ENCODE measurements at regions not wholly inside any gene's neighbourhood (a gene's known extent, or its start where the extent isn't known, plus 50 kb on each side); places are given as distances from the start of the nearest gene placed in this dataset.

DNA sequence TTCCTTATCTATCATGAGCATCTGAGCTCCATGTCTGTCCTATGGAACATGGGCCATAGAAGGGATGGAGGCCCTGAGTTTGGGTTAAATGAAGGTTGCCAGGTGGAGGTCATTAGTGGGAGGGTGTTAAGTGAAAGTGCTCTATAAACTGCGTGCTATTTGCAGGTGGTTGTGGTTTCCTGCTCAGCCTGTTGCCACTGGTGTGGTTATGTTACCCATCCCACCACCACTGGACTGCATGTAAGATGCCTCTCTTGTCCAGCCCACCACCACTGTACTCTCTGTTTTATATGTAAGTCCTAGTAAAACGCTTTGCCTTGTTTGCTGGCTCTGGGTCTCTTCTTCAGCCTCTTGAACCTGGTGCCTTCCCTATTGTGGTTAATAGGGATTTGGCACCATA is 711.2 kb downstream of the SORCS3 start:
- no peaks in the 10 kb centered on the region for H3K4me1 ChIP-seq (ENCODE audit: insufficient read depth)
- H3K9me3 ChIP-seq (ENCODE audit: low read depth) = no peaks in the 10 kb centered on the region
- H3K27ac ChIP-seq = no peak overlapping the region
- DNase-seq (ENCODE audit: low spot score) = no peak
- H3K27me3 ChIP-seq = peaks cover 4% of the 10 kb centered on the region
- TF ChIP-seq EZH2 (IDR thresholded peaks at IDR 0.05; ENCODE audit: borderline replicate concordance) (no peak), EZH2phosphoT487 (IDR thresholded peaks at IDR 0.05; ENCODE audit: low read depth, severe bottlenecking, unreplicated experiment) (no peak)
- H3K4me2 ChIP-seq = no peak overlapping the region
- H4K20me1 ChIP-seq (ENCODE audit: insufficient read depth, poor library complexity, severe bottlenecking) = no peaks in the 10 kb centered on the region
- H3K79me2 ChIP-seq = no peaks in the 10 kb centered on the region
- no peaks in the 10 kb centered on the region for H3K9me2 ChIP-seq (replicated peaks; ENCODE audit: insufficient read depth)
- no peak overlapping the region for H3K4me3 ChIP-seq
- 82% methylated on average over 2 of the region's 2 CpGs for WGBS (ENCODE audit: low lambda C conversion rate, missing lambda C conversion rate)
- no peaks in the 10 kb centered on the region for H3K36me3 ChIP-seq (replicated peaks; ENCODE audit: insufficient read depth, low read depth)
- no peak overlapping the region for H2AFZ ChIP-seq

DNA sequence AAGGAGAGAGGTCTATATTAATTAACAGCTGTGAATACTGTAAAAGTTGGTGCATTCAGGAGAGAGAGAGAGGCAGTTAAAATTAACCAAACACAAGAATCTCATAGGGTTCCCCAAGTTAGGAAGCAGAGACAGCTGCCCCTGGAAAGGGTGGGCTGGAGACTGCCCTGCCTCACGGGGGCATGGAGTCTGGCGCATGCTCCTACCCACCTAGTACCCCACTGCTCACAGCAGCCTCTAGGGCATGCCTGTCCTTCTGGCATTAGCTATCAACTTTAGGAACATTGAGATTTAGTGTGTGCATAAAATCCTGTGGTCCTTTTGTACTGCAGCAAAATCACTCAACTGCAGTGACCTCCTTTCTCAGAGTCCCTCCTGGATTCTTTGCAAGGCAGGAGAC is 710.1 kb downstream of the SORCS3 start:
- H3K9me2 ChIP-seq (replicated peaks; ENCODE audit: insufficient read depth) = no peaks in the 10 kb centered on the region
- peaks cover 4% of the 10 kb centered on the region for H3K27me3 ChIP-seq
- H3K9me3 ChIP-seq (ENCODE audit: low read depth) = no peaks in the 10 kb centered on the region
- DNase-seq (ENCODE audit: low spot score) = no peak
- H3K36me3 ChIP-seq (replicated peaks; ENCODE audit: insufficient read depth, low read depth) = no peaks in the 10 kb centered on the region
- 92% methylated on average over 2 of the region's 2 CpGs for WGBS (ENCODE audit: low lambda C conversion rate, missing lambda C conversion rate)
- H4K20me1 ChIP-seq (ENCODE audit: insufficient read depth, poor library complexity, severe bottlenecking) = no peaks in the 10 kb centered on the region
- no peak overlapping the region for H2AFZ ChIP-seq
- TF ChIP-seq EZH2 (IDR thresholded peaks at IDR 0.05; ENCODE audit: borderline replicate concordance) = no peak
- H3K4me1 ChIP-seq (ENCODE audit: insufficient read depth) = no peaks in the 10 kb centered on the region
- H3K79me2 ChIP-seq = no peaks in the 10 kb centered on the region
- H3K4me3 ChIP-seq = no peak overlapping the region
- no peak overlapping the region for H3K27ac ChIP-seq
- H3K4me2 ChIP-seq = no peak overlapping the region

DNA sequence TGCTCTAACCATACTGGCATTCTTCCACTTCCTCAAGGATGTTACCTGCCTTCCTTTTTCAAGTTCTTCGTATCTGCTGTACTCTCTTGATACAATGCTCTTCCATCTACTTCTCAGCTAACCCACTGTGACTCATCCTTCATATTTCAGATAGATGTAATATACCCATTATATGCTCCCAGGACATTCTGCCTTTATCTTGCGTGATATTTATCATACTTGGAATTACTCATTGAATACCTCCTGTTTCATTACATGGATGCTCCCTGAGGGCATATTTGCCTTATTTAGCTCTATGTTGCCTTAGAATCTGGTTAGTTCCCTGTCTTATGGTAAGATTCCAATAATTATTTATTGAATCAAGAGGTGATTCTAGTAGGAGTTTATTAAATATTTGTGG is 706.4 kb downstream of the SORCS3 start:
- 94% methylated on average over 2 of the region's 2 CpGs for WGBS (ENCODE audit: low lambda C conversion rate, missing lambda C conversion rate)
- no peak overlapping the region for H3K4me2 ChIP-seq

DNA sequence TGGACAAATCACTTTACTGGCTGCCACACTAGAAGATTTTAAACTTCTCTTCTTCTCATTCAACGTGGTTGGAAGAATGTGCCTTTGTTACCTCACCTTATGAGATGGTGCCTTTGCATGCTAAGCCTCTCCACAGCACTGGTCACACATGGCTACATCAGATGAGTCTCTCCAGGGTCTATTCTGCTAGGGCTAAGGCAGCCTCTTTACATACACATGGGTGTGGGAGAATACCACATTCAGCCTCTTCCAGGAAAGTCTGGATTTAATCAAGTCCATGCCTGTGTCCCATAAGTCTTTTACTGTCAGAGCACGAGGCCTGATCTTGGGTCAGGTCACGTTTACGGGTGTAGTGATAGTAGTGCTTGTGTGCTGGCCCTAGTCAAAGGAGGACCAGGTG is 701.5 kb downstream of the SORCS3 start:
- TF ChIP-seq EZH2 (IDR thresholded peaks at IDR 0.05; ENCODE audit: borderline replicate concordance) = no peak
- no peak for TF ChIP-seq EZH2phosphoT487 (IDR thresholded peaks at IDR 0.05; ENCODE audit: low read depth, severe bottlenecking, unreplicated experiment)
- TF ChIP-seq, protein P1, sequence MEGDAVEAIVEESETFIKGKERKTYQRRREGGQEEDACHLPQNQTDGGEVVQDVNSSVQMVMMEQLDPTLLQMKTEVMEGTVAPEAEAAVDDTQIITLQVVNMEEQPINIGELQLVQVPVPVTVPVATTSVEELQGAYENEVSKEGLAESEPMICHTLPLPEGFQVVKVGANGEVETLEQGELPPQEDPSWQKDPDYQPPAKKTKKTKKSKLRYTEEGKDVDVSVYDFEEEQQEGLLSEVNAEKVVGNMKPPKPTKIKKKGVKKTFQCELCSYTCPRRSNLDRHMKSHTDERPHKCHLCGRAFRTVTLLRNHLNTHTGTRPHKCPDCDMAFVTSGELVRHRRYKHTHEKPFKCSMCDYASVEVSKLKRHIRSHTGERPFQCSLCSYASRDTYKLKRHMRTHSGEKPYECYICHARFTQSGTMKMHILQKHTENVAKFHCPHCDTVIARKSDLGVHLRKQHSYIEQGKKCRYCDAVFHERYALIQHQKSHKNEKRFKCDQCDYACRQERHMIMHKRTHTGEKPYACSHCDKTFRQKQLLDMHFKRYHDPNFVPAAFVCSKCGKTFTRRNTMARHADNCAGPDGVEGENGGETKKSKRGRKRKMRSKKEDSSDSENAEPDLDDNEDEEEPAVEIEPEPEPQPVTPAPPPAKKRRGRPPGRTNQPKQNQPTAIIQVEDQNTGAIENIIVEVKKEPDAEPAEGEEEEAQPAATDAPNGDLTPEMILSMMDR (IDR thresholded peaks at IDR 0.05; ENCODE audit: poor library complexity) = no peak
- DNase-seq (ENCODE audit: low spot score) = no peak
- Histone ChIP-seq H3K27me3 (peaks cover 3% of the 10 kb centered on the region), H3K4me1 (ENCODE audit: insufficient read depth) (no peaks in the 10 kb centered on the region), H2AFZ (no peak overlapping the region), H3K36me3 (replicated peaks; ENCODE audit: insufficient read depth, low read depth) (no peaks in the 10 kb centered on the region), H3K9me2 (replicated peaks; ENCODE audit: insufficient read depth) (no peaks in the 10 kb centered on the region), H3K4me2 (no peak overlapping the region), H3K4me3 (no peak overlapping the region), H4K20me1 (ENCODE audit: insufficient read depth, poor library complexity, severe bottlenecking) (no peaks in the 10 kb centered on the region), H3K79me2 (no peaks in the 10 kb centered on the region), H3K9me3 (ENCODE audit: low read depth) (no peaks in the 10 kb centered on the region), H3K27ac (no peak overlapping the region)
- 46% methylated on average over 4 of the region's 4 CpGs for WGBS (ENCODE audit: low lambda C conversion rate, missing lambda C conversion rate)

More for the DNA sequence above, 706.4 kb downstream of the SORCS3 start:
- H3K36me3 ChIP-seq (replicated peaks; ENCODE audit: insufficient read depth, low read depth) = no peaks in the 10 kb centered on the region
- no peaks in the 10 kb centered on the region for H3K4me1 ChIP-seq (ENCODE audit: insufficient read depth)
- no peak overlapping the region for H2AFZ ChIP-seq
- TF ChIP-seq, protein P1 (IDR thresholded peaks at IDR 0.05; ENCODE audit: poor library complexity) = no peak
- TF ChIP-seq EZH2 (IDR thresholded peaks at IDR 0.05; ENCODE audit: borderline replicate concordance) (no peak), EZH2phosphoT487 (IDR thresholded peaks at IDR 0.05; ENCODE audit: low read depth, severe bottlenecking, unreplicated experiment) (no peak)
- no peaks in the 10 kb centered on the region for H3K9me3 ChIP-seq (ENCODE audit: low read depth)
- H3K27ac ChIP-seq = no peak overlapping the region
- H4K20me1 ChIP-seq (ENCODE audit: insufficient read depth, poor library complexity, severe bottlenecking) = no peaks in the 10 kb centered on the region
- DNase-seq (ENCODE audit: low spot score) = no peak
- H3K4me3 ChIP-seq = no peak overlapping the region
- no peaks in the 10 kb centered on the region for H3K9me2 ChIP-seq (replicated peaks; ENCODE audit: insufficient read depth)
- peaks cover 4% of the 10 kb centered on the region for H3K27me3 ChIP-seq
- no peaks in the 10 kb centered on the region for H3K79me2 ChIP-seq
